ENCODE measurements at regions not wholly inside any gene's neighbourhood (a gene's known extent, or its start where the extent isn't known, plus 50 kb on each side); places are given as distances from the start of the nearest gene placed in this dataset.

DNA sequence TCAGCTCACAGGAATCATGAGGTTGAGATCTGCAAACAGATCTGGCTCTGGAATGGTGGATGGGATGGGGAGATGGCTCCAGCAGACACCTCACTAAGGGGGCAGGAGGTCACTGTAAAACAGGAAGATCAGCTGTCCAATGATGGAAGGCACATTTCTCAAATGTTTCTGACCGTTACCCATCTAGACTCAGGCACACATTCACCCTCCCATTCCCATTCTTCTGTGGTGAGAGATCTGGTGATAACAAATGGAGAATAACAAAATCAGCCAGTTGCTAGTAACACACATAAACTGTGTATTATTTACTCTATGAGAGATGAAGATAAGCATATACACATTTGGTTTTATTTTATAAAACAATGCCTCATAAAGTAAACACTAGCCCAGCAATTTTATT, 235.9 kb downstream of the TSHZ3 start:
- in situ Hi-C loops (cut with HindIII; ENCODE audit: low sequenced_read_pairs): no loop called here
- H3K4me3 ChIP-seq (ENCODE audit: low read depth, low read length): no peak overlapping the region
- no peak for DNase-seq (ENCODE audit: low read depth)
- TF ChIP-seq, protein P1, sequence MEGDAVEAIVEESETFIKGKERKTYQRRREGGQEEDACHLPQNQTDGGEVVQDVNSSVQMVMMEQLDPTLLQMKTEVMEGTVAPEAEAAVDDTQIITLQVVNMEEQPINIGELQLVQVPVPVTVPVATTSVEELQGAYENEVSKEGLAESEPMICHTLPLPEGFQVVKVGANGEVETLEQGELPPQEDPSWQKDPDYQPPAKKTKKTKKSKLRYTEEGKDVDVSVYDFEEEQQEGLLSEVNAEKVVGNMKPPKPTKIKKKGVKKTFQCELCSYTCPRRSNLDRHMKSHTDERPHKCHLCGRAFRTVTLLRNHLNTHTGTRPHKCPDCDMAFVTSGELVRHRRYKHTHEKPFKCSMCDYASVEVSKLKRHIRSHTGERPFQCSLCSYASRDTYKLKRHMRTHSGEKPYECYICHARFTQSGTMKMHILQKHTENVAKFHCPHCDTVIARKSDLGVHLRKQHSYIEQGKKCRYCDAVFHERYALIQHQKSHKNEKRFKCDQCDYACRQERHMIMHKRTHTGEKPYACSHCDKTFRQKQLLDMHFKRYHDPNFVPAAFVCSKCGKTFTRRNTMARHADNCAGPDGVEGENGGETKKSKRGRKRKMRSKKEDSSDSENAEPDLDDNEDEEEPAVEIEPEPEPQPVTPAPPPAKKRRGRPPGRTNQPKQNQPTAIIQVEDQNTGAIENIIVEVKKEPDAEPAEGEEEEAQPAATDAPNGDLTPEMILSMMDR (IDR thresholded peaks at IDR 0.05; ENCODE audit: low read depth, low read length, missing control alignments): no peak

DNA sequence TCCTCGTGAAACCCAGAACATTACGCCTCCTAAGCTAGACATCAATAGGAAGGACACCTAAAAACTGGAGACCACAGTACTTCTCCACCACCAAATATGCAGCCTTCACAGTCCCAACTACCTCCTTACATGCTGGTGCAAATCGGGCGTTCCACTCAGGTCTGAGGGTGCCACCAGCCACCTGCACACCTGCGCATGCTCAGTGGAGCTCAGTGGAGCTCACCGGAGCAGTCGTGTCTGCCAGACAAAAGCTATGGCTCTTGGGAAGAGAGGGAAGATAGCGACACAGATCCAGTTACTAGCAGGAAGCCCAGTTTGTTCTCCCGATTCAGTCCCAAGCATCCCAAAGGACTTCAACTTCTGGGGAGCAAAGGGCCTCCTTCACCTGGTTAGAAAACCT, 237.1 kb downstream of the TSHZ3 start:
- TF ChIP-seq, protein P1 (IDR thresholded peaks at IDR 0.05; ENCODE audit: low read depth, low read length, missing control alignments): no peak
- no peak for DNase-seq (ENCODE audit: low read depth)
- no peak overlapping the region for H3K4me3 ChIP-seq (ENCODE audit: low read depth, low read length)
- in situ Hi-C loops (cut with HindIII; ENCODE audit: low sequenced_read_pairs): no loop called here

DNA sequence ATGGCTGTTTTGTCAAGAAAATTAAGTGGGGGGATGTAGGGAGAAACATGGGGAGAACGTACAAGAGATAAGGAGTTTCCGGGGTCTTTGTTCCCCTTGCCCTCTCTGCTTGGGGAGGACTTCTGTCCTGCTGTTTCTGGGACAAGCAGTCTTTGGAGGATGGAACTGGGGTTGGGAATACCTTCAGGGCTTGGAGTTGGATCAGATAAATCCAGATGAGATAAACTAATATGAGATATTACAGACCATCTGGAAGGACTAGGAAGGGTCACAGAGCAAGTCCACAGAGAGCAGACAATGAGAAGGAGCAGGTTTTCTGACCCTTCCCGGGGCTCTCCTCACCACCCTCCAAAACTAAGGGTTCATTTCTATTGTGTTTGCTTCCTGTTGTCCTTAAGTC, 237.5 kb downstream of the TSHZ3 start:
- in situ Hi-C loops (cut with HindIII; ENCODE audit: low sequenced_read_pairs): no loop called here
- DNase-seq (ENCODE audit: low read depth): no peak
- H3K4me3 ChIP-seq (ENCODE audit: low read depth, low read length): no peak overlapping the region
- TF ChIP-seq, protein P1 (IDR thresholded peaks at IDR 0.05; ENCODE audit: low read depth, low read length, missing control alignments): no peak

DNA sequence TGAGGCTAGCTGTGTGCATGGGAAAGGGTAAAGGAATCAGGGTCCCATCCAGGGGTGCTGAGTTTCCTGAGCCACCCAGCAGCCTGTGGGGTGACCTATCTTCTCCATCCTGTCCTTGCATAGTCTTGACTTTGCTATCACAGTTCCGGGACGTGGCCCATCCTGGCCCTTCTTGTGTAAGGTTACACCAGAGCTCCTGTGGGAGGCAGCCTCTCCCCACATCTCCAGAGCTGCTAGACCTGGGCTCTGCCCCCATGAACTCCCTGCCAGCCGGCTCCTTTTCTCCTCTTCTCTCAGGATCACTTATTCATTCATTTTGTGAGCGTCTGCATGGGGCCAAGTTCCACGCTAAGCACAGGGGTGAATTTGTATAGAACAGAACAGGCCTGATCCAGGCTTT, 238.9 kb downstream of the TSHZ3 start:
- no peak overlapping the region for H3K4me3 ChIP-seq (ENCODE audit: low read depth, low read length)
- DNase-seq (ENCODE audit: low read depth): no peak
- TF ChIP-seq, protein P1 (IDR thresholded peaks at IDR 0.05; ENCODE audit: low read depth, low read length, missing control alignments): peak; percentile 35
- in situ Hi-C loops (cut with HindIII; ENCODE audit: low sequenced_read_pairs): no loop called here

DNA sequence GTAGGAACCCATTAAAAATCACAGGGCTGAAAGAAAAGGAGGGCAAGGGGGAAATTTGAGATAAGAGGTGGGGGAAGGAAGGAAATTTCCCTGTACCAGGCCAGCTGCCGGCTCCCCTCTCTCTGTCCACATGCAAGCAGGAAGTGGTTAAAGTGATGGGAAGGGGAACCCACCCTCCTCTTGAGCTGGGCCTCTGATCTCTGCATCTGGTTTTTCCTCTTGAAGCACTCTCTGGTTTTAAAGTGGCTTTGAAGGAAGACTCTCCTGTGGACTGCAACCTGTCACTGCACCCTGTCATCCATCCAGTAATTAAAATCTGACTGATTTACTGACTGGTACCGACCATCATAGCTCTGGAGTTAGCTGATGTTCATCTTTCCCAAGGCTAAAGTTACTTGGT, 239.6 kb downstream of the TSHZ3 start:
- DNase-seq (ENCODE audit: low read depth): no peak
- in situ Hi-C loops (cut with HindIII; ENCODE audit: low sequenced_read_pairs): no loop called here
- TF ChIP-seq, protein P1 (IDR thresholded peaks at IDR 0.05; ENCODE audit: low read depth, low read length, missing control alignments): no peak
- no peak overlapping the region for H3K4me3 ChIP-seq (ENCODE audit: low read depth, low read length)

DNA sequence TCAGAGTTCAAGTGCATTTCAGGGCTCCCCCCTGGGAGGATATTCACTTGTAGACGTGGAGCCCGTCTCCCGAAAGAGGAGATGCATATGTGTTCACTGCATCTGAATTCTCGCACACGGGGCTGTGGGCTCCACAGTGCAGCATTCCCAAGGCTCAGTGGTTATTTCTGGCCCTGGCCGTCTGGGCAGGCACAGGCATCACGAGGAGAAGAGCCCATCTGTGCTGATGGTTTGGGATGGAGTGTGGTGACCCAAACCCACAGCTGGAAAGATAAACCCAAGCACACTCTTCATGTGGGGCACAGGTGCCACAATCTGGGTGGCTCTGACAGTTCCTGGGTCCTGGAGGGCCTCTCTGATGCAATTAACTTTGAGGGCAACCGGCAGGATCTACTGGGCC, 242.1 kb downstream of the TSHZ3 start:
- in situ Hi-C loops (cut with HindIII; ENCODE audit: low sequenced_read_pairs): no loop called here
- DNase-seq (ENCODE audit: low read depth): no peak
- TF ChIP-seq, protein P1 (IDR thresholded peaks at IDR 0.05; ENCODE audit: low read depth, low read length, missing control alignments): no peak
- H3K4me3 ChIP-seq (ENCODE audit: low read depth, low read length): no peak overlapping the region

DNA sequence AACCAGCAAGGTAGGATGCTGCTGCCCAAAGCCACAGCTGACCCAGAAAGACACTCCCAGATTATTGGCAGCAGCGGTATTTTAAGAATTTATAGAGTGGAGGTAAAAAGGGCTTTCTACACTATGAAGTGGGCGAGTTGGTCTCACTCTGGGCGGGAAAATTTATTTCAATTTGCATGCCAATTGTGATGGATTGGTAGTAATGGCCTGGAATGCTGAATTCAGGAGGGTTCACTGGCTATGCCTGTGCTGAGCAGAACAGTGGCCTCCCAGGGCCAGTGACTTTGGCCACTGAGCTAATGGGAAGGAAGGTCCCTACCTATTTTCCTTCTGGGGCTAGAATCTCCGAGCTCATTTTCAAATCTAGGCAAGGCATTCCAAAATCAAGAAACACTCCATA, 243.5 kb downstream of the TSHZ3 start:
- no peak overlapping the region for H3K4me3 ChIP-seq (ENCODE audit: low read depth, low read length)
- in situ Hi-C loops (cut with HindIII; ENCODE audit: low sequenced_read_pairs): no loop called here
- TF ChIP-seq, protein P1 (IDR thresholded peaks at IDR 0.05; ENCODE audit: low read depth, low read length, missing control alignments): no peak
- no peak for DNase-seq (ENCODE audit: low read depth)

Measured in astrocyte of the cerebellum (primary cell).